ENCODE measurements at regions not wholly inside any gene's neighbourhood (a gene's known extent, or its start where the extent isn't known, plus 50 kb on each side); places are given as distances from the start of the nearest gene placed in this dataset.

DNA sequence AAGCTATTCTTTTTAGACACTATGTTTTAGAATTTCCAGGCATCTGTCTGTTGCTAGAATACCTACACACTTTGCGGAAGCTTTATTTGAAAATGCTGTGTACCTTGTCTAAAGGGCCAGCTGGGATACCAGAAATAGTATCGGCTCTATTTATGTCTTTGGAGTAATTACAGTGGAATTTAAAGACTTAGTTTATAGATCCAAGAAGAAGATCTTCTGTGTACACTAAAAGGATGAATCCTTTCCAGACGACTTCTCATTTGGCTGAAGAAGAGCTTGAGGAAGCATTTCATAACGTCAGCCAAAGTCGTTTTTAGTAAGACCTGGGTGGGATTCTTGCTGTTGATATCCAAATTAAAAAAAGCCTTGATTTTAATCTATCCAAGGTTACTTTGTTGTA is 365.9 kb downstream of the INHBA start:
- TF ChIP-seq, protein P1, sequence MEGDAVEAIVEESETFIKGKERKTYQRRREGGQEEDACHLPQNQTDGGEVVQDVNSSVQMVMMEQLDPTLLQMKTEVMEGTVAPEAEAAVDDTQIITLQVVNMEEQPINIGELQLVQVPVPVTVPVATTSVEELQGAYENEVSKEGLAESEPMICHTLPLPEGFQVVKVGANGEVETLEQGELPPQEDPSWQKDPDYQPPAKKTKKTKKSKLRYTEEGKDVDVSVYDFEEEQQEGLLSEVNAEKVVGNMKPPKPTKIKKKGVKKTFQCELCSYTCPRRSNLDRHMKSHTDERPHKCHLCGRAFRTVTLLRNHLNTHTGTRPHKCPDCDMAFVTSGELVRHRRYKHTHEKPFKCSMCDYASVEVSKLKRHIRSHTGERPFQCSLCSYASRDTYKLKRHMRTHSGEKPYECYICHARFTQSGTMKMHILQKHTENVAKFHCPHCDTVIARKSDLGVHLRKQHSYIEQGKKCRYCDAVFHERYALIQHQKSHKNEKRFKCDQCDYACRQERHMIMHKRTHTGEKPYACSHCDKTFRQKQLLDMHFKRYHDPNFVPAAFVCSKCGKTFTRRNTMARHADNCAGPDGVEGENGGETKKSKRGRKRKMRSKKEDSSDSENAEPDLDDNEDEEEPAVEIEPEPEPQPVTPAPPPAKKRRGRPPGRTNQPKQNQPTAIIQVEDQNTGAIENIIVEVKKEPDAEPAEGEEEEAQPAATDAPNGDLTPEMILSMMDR (IDR thresholded peaks at IDR 0.05; ENCODE audit: low read depth, low read length), result no peak
- TF ChIP-seq POLR2A (IDR thresholded peaks at IDR 0.05; ENCODE audit: extremely low read depth, insufficient read length), result no peak
